ENCODE measurements at regions not wholly inside any gene's neighbourhood (a gene's known extent, or its start where the extent isn't known, plus 50 kb on each side); places are given as distances from the start of the nearest gene placed in this dataset.
"Not testable (repeated sequence)": the region's sequence is repeated elsewhere in the genome, so short reads cannot be mapped to it uniquely, and the experiment has no call there.

DNA sequence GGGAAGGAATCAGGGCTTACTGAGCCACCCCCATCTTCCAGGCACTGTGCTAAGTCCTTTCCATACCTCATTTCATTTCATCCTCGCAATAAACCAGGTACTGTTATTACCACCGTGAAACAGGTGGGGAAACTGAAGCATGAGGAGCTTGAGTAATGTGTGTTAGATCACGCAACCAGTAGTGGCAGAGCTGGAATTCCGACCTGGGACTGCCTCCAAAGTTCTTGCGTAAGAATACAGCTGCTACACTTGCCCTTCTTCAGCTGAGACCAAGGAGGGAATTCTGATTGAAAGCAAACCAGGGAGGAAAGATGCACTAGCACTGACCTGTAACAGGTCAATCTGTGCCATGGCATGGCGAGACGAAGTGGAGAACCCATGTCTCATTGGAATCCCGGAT lies 113.4 kb upstream of the MSX2 start:
- no peak for DNase-seq

DNA sequence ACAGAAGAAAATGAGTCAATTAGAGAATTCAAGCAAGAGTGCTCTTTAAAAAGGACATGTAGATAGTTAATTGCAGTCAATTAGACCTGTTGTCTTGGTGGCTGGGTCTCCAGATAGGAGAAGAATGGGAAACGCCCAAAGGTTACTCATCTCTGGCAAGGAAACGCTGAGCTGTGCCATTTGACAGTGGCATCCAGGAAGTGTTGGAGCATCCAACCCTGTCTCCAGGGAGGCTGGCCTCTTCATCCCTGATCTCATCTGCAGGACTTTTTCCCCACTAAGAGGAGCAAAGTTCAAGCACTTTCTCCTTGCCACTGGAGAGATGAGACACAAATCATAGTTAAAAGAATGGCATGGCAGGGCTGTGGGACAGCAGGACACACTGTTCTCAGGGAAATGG lies 111.7 kb upstream of the MSX2 start:
- DNase-seq: no peak

DNA sequence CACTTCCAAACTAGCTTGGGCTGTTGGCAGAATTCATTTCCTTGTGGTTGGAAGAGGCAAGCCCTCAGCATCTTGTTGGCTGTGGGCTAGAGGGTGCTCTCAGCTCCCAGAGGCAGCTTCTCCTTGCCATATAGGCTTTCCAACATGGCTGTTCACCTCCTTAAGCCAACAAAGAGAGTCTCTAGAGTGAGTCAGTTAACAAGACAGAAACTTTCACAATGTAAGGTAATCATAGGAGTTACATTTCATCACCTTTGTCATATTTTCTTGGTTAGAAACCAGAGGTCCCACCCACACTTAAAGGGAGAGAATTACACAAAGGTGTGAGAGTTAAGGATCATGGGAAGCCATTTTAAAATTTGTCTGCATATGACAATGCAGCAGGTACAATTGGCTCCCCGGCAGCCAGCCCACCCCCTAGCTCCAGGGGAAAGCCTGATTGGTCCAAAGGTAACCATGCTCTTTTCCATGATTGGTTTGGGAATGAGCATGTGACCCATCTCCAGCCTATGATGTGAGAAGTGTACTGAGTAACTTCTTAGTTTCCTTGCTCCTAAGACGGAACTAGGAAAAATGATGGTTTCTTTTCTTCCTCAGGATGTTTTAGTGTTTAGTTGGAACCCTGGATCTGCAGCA lies 109.8 kb upstream of the MSX2 start:
- no peak for DNase-seq

DNA sequence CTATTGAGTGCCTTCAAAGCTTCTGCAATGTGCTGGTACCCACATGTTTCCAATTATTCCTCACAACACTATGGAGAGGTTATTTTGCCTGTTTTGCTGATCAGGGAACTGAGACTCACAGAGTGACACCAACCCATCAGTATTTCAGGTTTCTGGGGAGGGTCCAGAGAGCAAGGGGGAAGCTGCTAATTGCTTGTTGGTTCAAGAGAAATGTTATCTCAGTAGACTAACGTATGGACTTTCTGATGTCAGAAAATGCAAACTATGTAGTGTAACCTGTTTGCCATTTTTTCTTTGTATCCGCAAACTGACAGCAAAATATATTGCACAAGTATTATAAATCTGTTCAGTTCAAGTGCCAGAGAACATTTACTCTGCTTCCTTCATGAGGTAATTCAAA lies 108.3 kb upstream of the MSX2 start:
- DNase-seq: no peak

DNA sequence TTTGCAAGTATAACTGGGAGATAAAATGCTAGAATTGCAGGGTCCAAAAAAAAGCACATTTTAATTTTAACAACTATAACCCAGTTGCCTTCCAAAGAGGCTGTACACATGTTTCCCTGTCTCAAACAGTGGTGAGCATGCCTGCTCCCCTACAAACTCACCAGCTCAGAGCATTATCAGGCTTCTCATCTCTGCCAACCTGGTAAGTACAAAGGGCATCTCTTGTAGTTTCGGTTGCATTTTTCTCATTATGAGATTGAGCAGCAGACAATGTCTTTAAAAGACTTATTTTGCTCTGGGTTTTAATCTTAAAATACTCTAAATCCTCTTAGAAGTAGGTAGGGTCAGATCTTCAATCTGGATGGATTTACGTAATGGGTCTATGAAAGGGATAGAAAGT lies 107.1 kb upstream of the MSX2 start:
- peak; percentile 8 for DNase-seq

DNA sequence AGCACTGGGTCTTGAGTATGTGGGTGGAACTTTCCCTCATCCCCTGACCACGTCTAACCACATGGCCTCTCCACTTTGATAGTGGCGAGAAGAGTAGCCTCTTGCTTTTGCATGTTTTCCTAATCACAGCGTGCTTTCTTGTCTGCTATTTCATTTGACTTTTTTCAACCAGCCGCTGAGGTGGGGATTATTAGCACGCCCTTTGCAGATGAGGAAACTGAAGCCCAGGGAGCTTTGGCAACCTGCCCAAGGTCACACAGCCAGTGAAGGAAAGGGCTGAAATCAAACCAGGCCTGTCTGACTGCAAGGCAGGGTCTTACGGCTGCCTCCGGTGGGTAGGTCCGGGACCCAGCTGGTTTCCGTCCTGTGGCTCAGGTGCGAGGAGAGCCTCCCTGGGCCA lies 106.5 kb upstream of the MSX2 start:
- peak; percentile 12 for DNase-seq

DNA sequence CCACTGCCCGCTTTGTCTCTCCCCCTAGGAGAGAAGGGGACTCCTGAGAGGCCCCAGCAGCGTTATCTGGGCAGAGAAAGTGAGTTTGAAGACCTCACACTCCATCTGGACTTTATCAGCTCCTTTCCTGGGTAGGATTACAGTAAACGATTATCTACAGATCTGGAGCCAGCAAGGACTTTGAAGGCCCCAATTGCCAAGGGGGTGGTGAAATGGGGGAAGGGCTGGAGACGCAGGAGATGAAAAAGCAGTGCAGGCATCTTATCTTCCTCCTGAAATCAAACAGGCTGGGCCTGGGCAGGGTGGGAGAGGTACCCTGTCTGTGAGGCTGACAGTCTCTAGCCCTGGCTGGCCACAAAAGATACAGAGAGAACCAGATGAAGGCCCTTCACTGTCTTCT lies 105.8 kb upstream of the MSX2 start:
- no peak for DNase-seq

DNA sequence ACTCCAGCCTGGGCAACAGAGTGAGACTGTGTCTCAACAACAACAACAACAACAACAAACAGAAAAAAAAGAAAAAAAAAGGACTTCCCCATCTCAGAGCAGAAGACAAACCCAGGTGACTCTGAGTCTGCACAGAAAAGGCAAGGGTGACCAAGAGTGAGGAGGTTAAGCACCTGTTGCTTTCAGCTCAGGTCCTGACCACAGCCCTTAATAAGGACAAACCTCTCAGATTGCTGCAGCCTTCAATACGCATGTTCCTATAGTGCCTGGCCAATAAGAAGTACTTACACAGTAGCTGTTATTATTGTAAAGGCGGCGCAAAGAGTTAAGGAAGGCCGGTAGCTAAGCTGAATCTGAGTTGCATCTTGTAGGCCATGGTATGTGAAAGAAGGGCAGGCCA lies 102.3 kb upstream of the MSX2 start:
- DNase-seq: no peak

DNA sequence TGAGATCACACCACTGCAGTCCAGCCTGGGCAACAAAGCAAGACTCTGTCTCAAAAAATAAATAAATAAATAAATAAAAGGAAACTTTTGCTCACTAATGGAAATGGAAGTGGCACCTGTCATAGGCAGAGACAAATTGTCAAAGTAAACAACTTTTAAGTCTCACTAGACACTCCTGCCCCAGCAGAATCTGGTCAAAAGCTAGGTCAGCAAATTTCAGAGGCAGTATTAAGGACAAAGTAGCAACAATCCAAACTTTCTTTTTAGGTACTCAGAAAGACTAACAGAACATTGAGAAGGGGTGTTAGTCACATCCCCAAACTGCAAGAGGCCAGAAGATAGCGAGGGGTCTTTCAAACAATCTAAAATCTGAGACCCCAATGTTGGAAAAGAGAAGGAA lies 101.4 kb upstream of the MSX2 start:
- DNase-seq: no peak

DNA sequence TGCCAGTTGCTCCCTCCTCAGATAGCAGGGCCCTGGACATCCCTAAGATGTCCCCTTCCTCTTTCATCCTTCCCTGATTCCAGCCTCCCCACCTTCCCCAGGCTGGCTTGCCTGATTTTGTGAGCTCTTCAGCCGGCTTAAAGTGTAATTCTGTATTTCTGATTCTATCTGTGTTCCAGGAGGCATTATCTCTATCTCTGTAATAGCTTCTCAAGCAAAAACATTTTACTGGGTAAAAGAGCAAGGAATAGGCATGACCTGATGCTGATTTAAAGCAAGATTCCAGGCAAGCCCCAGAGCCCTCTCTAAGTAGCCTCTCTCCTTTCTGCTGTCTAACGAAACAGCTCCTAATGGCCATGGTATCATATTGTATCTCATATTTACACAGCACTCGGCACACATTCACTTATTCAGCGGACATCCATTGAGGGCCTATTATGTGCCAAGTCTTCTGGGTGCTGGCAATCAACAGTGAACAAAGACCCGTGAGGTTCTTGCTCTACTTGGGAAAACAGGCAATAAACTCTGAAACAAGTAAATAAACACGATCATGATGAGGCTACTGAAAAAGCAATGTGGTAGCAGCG lies 100.9 kb upstream of the MSX2 start:
- no peak for DNase-seq

DNA sequence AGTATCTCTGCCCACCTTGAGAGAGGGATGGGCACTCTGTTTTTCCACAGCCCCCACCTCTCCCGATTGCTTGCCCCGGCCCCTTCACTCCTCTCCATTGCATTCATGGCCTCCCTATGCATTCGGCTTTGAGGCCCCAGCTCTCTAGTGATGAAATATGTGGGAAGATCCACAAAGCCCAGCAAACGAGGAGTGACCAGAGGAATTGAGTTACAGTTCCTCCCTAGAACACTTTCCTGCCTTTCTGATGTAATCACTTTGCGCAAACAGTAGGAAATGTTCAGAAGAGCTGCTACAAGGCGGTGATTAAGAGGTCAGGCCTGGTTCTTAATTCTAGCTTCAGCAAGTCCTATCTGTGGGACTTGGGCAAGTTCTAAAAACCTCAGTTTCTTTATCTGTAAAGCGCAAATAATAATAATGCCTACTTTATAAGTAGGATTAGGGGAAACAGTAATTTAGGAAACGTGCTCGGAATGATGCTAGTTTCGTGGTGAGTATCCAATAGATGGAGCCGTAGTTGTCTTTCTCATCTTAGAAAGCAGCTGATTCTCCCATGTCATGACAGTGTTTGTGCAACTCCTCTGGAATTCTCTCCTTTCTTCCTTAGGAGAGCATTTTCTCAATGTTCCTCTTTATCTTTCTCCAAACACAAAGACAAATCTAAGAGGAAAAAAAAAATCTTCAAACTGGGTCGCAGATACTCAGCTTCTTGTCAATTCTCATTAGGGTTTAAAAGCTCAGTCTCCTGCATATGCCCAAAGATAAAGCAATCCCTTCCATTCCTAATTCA lies 99.5 kb upstream of the MSX2 start:
- peak; percentile 55 for DNase-seq

DNA sequence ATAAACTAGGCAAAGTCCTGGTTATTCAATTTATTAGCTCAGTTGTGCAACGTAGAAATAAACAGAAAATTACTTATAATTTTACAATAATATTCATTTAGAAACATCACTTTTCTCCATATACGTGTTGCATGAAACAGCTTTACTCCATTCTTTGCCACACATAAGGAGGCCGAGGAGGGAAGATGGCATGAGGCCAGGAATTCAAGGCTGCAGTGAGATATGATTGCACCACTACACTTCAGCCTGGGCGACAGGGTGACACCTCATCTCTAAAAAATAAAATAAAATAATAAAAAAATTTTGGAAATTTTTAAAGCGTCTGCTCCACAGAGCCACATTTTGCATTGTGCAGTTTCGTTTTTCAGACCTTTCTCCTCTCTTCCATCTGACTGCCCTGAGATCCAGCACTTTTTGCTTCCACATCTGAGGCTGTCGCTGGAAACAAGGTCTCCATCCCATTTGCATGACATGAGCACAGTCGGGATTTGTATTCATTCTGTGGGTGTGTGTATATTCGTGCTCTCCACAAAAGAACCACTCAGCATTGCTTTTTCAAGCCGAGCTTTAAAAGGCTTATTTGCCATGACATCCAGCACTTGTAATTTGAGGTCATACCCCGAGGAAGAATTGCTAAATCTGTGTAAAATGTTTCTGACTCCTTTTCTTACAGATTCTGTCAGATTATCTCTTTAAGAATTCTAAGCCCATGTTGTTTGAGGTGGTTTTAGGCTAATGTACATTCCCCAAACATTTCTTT lies 98.6 kb upstream of the MSX2 start:
- peak; percentile 70 for DNase-seq

DNA sequence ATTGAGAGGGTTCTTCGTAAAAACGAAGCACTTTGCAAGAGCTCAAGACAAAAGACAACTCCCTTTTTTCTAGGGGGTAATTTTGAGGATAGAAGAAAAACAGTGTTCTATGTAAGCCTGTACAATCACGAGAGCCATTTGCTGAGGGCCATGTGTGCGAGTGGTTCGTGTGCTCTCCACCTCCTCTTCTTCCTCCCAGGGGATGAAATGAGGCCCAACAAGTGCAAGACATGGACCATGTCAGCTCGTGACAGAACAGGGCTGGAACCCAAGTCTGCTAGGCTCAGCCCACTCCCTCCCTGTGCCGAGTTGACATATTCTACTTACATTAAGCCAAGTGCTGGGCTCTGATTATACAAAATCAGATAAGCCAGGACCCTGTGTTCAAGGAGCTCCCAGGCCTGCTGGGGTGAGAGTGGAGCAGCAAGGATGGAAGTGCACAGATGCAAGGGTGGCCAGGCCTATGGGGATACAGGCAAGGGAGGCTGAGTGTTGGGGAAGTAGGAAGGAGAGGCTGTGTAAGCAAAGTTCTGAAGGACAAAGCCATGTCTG lies 97.9 kb upstream of the MSX2 start:
- DNase-seq: no peak

DNA sequence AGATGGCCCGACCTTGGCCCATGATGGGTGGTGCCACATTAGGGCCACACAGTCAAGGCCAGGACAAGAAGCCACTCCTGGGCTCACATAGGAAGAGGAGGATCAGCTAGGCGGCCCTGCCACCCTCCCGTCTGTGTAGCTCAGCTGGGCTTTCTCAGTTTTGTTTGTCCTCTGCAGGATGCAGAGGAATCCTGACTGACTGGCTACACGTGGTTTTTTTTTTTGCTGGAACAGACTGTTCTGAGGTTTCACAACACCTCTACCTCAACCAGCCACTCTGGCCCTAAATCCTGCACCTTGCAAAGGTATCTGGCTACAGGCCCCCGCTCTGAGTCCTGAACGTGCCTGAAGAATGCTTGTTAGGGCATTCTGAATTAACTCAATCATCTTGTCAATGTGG lies 88.3 kb upstream of the MSX2 start:
- no peak for DNase-seq

DNA sequence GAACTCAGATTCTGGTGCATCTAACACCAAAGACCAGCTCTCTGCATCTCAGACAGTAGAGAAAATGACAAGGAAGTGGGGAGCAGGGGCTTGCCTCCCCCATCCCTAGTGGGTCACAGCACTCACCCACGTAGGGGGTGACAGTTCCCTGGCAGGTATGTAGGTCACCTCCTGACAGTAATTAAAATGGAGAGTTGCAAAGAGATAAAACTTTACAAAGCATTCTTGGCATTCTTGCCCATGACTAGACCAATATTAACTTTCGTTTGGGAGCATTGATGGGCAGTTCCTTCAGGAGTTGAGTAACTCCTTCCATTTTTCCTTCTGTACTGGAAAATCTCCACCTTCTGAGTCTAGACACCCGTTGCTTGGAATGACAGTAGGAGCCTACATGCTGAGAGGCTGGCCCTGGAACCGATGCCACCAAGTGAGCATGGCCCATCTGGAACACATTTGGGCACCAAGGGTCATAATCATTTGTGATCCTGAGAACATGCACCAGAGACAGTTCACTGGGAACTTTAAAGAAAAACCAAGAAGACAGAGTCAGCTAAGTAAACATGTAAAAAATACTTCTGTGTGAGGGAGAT lies 81.5 kb upstream of the MSX2 start:
- DNase-seq: no peak

DNA sequence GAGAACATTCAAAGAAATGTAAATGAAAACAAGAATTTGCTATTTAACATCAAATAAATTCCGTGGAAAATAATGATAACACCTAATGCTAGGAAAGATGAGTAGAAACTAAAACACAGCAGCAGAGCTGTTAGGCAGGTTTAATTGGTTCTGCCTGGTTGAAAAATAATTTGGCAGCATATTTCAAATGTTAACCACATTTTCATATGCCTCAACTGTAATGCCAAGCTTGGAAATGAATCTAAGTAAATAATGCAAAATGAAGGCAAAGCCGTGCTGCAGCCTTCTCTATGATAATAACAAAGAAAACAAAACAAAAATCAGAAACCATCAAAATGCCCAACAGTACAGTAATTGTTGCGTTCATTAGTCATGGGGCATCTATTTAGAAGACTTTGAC lies 79.9 kb upstream of the MSX2 start:
- no peak for DNase-seq

DNA sequence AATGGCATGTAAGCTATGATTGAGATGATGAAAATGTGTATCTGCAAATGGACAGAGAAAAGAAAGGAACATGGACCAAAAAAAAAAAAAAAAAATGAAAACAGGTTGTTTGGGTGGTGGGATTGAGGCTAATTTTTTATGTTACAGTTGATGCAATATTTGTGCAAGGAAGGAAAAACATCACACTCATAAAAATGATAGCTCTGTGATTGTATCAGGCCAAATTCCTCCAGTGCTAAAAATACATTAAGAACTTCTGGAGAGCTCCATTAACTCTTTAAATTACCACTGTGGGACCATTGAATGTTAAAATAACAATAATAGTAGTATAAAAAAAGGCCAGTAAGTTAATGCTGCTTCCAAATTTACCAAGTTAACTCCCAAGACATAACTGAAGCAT lies 79.5 kb upstream of the MSX2 start:
- no peak for DNase-seq

DNA sequence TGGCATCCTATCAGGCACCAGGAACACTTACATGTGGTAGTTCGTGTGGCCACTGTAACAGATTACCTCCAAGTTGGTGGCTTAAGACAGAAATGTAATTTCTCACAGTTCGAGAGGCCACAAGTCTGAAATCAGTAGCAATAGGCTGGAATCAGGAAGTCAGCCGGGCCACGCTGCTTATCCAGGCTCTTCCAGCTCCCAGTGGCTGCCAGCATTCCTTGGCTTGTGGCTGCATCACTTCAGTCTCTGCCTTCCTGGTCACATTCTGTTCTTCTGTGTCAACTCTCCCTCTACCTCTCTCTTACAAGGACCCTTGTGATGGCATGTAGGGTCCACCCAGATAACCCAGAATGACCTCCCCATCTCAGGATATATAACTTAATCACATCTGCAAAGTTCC lies 78.7 kb upstream of the MSX2 start:
- no peak for DNase-seq

DNA sequence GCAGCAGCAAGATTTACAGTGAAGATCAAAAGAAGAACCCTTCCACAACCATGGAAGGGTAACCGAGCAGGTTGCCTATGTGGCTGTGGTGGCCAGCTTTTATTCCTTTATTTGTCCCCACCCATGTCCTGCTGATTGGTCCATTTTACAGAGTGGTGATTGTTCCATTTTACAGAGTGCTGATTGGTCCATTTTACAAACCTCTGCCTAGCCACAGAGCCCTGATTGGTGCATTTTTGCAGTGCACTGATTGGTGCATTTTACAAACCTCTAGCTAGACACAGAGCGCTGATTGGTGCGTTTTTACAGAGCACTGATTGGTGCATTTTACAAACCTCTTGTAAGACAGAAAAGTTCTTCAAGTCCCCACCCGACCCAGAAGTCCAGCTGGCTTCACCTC lies 75.8 kb upstream of the MSX2 start:
- not testable (repeated sequence) for DNase-seq

DNA sequence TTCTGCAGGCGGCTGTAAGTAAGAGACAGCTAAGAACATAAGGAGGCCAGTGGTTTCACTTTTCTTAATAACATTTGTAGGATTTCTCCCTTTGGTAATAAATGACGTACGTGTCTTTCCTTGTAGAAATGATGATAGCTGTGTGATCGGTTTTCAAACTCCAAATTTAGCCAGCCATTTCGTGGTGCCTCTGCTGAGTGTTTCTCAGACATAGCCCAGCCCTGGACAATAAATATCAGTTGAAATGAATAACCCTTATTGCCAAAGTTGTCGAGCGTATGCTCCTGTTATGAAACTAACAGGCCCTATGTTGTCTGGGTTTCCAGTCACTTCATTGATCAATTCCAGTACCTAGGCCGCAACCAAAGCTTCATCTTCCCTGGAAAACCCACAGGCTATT lies 75.0 kb upstream of the MSX2 start:
- no peak for DNase-seq

DNA sequence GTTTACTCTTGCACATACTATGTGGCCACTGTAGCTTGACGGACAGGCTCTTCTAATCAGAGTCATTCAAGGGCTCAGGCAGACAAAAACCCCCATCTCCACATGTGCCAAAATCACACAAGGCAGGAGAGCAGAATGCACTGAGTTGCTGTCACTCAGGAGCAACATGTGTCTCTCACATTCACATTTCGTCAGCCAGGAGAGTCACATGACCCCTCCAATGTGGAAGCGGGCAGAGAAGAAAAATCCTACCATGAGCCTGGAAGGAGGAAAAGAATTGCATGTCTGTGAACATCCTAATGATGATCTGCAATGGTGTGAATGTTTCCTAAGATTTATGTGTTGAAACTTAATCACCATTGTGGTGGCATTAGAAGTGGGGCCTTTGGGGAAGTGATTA lies 69.9 kb upstream of the MSX2 start:
- no peak for DNase-seq

DNA sequence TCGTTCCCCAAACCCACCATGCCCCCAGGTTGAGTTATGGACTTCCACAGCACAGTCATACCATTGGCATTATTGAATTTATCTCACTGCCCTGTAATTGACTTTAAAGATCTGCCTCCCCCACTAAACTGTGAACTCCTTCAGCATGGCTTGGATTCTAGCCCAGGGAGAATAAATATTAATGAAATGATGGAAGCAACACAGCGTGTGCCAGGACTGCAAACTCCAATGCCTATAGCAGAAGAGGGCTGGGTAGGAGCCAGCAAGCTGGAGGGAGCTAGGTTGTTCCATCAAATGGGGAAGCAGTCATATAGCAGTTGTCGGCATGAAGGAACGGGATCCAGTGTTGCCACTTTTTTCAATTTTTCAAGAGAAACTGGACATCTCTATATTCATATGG lies 69.0 kb upstream of the MSX2 start:
- no peak for DNase-seq
